ENCODE measurements at regions not wholly inside any gene's neighbourhood (a gene's known extent, or its start where the extent isn't known, plus 50 kb on each side); places are given as distances from the start of the nearest gene placed in this dataset.

DNA sequence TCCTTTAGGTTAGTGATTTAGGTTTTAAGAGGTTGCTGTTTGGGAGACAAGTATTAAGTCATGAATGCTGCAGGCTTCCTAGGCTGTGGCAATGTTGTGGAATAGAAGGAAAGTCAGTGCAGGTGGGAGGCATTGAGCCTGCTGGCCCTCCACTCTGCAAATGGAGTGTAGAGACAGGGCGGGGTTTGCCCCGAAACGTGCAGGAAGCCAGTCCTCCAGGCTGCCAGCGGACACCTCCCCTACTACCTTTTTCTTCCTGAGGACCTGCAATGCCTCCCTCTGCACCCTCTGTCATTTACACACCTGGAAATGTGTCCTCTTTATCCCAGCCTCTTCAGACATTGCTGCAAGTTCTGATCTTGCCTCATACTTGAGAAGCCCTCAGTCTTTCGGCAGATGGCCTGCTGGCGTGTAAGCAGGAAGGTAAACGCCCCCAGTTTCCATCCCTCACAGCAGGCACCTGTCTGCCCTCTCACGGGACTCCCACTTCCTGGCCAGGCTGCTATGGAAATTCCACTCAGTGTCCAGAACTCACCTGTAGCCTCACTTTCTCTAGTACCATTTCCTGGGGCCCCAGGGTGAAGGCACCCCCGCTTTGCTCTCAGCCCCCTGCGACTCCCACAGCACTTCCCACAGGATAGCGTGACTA lies 81.6 kb upstream of the BOD1 start:
- DNase-seq = no peak
- Histone ChIP-seq H3K23ac (ENCODE audit: insufficient read length, low read depth, low read length) (no peak overlapping the region), H3K4me1 (ENCODE audit: insufficient read depth, low read length) (peaks cover 6% of the 10 kb centered on the region; the same call in 1 of the 2 replicates), H3K56ac (ENCODE audit: insufficient read length, low read depth, low read length) (no peak overlapping the region), H3K18ac (ENCODE audit: insufficient read length, low read depth, low read length) (no peak overlapping the region), H3K4ac (ENCODE audit: low read depth, low read length) (no peak overlapping the region), H2BK12ac (ENCODE audit: insufficient read length, low read depth, low read length) (no peak overlapping the region), H3K79me2 (ENCODE audit: insufficient read depth, low read length) (no peaks in the 10 kb centered on the region), H3K14ac (ENCODE audit: insufficient read depth, low read length) (no peak overlapping the region), H2BK15ac (ENCODE audit: low read depth, low read length) (no peak overlapping the region), H2BK120ac (ENCODE audit: low read depth, low read length, poor library complexity, severe bottlenecking) (no peak overlapping the region), H3K27ac (ENCODE audit: insufficient read length, low read depth, low read length) (no peak overlapping the region), H3K23me2 (ENCODE audit: insufficient read length, low read depth, low read length, poor library complexity, severe bottlenecking) (no peaks in the 10 kb centered on the region), H2BK20ac (ENCODE audit: low read depth, low read length, poor library complexity, severe bottlenecking) (no peak overlapping the region), H4K91ac (ENCODE audit: insufficient read length, low read depth, low read length) (no peak overlapping the region), H3K79me1 (ENCODE audit: insufficient read depth, low read depth, low read length, poor library complexity, severe bottlenecking) (no peaks in the 10 kb centered on the region), H2AK5ac (ENCODE audit: insufficient read length, low read length) (no peak overlapping the region), H3K9ac (ENCODE audit: extremely low read depth, insufficient read length, low read length) (no peak overlapping the region), H4K8ac (replicated peaks; ENCODE audit: insufficient read length, low read depth, low read length) (no peak overlapping the region), H2AFZ (ENCODE audit: low read length) (no peak overlapping the region), H3T11ph (ENCODE audit: low read length) (no peak overlapping the region), H2BK5ac (ENCODE audit: insufficient read length, low read length) (no peak overlapping the region), H4K5ac (ENCODE audit: insufficient read length, low read depth, low read length) (no peak overlapping the region), H3K27me3 (ENCODE audit: insufficient read depth, low read length) (no peaks in the 10 kb centered on the region), H3K9me3 (ENCODE audit: control insufficient read depth, low read depth, low read length) (peaks cover 5% of the 10 kb centered on the region), H4K20me1 (ENCODE audit: control insufficient read depth, insufficient read depth, insufficient read length) (no peaks in the 10 kb centered on the region), H3K4me2 (ENCODE audit: insufficient read depth, insufficient read length, low read length) (no peak overlapping the region)
- H3K27ac Mint-ChIP-seq = peak overlapping the region in 2 of 3 experiments; percentile 62 to 75; a peak in 4 of 7 replicates
- TF ChIP-seq, protein P1, sequence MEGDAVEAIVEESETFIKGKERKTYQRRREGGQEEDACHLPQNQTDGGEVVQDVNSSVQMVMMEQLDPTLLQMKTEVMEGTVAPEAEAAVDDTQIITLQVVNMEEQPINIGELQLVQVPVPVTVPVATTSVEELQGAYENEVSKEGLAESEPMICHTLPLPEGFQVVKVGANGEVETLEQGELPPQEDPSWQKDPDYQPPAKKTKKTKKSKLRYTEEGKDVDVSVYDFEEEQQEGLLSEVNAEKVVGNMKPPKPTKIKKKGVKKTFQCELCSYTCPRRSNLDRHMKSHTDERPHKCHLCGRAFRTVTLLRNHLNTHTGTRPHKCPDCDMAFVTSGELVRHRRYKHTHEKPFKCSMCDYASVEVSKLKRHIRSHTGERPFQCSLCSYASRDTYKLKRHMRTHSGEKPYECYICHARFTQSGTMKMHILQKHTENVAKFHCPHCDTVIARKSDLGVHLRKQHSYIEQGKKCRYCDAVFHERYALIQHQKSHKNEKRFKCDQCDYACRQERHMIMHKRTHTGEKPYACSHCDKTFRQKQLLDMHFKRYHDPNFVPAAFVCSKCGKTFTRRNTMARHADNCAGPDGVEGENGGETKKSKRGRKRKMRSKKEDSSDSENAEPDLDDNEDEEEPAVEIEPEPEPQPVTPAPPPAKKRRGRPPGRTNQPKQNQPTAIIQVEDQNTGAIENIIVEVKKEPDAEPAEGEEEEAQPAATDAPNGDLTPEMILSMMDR (conservative IDR thresholded peaks at IDR 0.05) = no peak
- peak overlapping the region in 1 of 2 experiments; percentile 1; a peak in 1 of 5 replicates for H3K4me3 Mint-ChIP-seq
- H3K9me3 Mint-ChIP-seq = peaks cover 5 to 9% of the 10 kb centered on the region in 2 experiments; a peak in 3 of 5 replicates
- WGBS (ENCODE audit: extremely low coverage, insufficient read length, low lambda C conversion rate) = no CpG with 5 or more reads among the region's 11 CpGs
- H3K4me1 Mint-ChIP-seq = peaks cover 33 to 37% of the 10 kb centered on the region in 2 experiments
- H3K36me3 Mint-ChIP-seq (ENCODE audit: insufficient read depth in 1 of 3, low read depth in 3 of 3) = peaks cover 3 to 7% (median 4%) of the 10 kb centered on the region in 3 experiments; a peak in 6 of 7 replicates
- H3K27me3 Mint-ChIP-seq (ENCODE audit: low read depth) = no peaks in the 10 kb centered on the region

Data from H9 (cell line).